Anterior cingulate cortex (tissue), 58 donors: ENCODE measurements at regions not wholly inside any gene's neighbourhood (a gene's known extent, or its start where the extent isn't known, plus 50 kb on each side); places are given as distances from the start of the nearest gene placed in this dataset.

Experiments used
- DNase-seq, 58 donors: peaks; one replicate each; lab custom pipeline; 2025; lab: John Stamatoyannopoulos, UW

DNA sequence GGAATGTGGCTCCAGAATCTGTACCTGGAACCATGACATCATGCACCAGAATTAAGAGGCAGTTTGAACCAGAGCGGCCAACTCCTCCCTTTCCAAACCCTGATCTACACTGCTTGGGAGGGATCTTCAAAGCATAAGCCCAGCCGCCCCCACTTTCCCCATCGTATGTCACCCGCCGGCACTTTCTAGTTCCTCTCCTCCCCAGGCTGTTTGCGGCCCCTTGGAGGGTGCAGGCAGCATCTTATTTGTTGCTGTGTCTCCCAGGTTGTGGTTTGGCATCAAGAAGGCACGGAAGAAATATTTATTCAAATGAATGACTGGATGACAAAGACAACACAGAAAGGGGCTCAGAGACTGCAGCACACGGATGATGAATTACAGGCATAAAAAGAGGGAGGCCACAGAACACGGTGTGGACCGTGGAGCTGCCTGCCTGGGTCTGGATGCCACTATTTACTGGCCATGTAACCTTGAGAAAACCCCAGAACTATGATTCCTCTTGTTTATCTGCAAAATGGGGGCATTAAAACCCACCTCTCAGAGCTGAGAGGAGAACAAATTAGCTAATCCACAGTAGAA is 305.8 kb downstream of the EIPR1 start:
- DNase-seq, result no peak

DNA sequence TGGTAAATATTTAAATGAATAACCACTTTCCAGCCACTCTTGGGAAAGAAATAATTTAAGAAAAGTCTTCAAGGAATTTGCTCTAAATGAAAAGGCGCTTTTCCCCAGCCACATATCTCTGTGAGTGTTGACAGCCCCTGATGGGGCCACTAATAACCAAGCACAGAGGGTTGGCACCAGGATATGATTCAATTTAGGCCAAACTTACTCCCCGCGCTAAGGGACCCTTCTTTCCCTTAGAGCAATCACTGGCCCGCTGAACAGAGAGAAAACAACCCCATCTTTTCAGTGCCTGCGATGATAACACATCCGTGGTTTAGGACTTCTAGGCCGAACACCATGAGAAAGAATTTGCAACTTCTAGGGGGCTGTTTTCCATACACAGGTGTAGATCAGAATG is 310.8 kb downstream of the EIPR1 start:
- DNase-seq, result no peak

DNA sequence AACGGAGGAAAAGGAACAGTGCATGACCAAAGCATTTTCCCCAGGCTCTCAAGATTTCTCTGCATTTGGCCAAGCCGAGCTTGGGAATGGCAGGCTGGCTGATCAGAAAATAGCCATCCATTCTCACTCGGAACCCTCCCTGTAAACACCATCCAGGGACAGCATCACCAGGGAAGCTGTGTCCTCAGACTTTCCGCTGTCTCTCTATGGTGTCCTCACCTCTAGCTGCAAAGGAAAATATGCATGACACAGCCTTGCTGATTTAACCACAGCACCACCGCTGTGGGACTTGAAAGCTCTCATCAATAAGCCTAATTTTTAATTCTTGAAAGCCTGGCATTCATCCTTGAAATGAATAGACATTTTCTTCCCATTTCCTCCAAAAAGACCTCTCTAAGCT is 311.7 kb downstream of the EIPR1 start:
- no peak for DNase-seq

DNA sequence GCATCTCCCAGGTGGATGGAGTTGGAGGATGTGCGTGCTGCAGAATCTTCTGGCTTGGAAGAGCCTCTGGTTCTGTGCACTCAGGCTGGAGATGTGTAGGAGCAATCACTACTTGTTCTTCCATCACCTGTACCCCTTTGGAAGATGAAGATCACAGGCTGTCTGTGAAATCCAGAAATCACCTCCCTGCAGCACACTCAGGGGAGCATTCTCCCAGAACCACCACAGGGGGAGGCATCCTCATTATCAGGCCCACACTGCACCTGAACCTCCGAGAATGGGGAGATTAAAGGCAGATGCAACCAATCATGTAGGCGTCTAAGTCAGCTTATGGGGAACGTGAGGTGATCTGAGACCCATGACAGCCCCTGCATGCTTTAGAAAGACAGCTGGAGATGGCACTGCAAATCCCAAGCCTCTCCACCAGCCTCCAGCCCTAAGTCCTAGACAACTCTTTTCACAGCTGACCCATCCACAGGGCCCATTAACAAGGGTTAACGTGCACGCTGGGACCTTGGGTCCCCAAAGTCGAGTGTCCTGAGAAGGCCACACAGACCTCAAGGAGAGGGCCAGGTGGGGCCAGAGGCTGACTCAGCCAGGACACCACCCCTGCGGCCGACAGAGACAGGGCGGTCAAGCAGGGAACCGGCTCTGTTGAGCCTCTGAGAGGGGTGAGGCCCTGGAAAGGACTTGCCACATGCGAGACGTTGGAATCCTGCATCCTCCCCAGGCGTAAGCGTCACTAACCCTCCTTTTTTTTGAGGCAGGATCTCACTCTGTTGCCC is 314.9 kb downstream of the EIPR1 start:
- DNase-seq, result peak in 1 of 58 donors; percentile 17

DNA sequence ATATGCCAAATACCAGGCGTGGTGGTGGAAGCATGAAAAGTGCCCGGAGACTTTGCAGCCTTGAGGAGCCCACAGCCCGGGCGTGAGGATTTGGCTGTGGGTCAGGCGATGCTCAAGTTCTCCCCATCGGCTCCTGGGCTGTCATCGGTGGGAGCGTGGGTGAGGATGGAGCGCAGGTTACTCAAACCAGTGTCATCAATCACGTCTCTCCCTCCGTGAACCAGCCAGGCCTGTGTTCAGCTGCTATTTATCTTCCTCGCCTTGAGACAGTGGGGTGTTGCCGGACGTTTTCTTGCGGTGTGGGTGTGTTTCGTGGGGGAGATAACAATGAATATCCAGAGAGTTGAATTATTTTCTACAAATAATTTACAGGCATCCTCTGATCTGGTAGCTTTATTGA is 317.6 kb downstream of the EIPR1 start:
- DNase-seq, result no peak

DNA sequence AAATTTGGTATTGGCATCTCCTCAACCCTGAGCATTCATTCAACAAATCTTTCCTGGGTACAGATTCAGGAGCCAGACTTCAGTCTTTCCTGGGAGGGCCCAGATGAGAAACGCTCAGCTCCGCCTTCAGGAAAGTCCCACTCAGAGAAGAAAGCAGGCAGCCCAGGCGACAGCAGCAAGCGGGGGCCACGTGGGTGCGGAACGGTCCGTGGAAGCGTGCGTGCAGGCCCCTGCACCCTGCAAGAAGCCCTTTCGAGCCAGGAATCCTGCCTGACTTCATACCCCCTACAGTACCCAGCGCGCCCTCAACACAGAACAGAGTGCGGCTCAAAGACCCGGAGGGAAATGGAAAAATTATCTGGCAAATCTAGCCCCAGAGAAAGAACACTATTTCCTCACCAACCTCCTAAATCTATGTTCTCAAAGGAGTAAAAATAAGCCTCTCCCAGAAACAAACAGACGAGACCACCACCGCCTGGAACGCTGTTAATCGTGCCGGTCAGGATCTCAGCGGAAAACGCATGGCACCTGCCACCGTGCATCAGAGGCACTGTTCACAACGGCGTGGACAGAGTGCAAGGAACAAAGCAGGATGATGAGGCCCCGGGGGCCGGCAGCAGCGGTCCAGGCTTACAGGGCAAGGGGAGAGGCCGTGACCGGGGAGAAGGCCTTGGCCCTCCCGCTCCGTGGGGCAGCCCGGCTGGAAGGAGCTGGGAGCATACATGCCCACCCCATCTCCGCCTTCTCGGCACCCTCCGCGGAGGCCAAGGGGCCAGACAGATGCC is 318.3 kb downstream of the EIPR1 start:
- DNase-seq, result no peak

DNA sequence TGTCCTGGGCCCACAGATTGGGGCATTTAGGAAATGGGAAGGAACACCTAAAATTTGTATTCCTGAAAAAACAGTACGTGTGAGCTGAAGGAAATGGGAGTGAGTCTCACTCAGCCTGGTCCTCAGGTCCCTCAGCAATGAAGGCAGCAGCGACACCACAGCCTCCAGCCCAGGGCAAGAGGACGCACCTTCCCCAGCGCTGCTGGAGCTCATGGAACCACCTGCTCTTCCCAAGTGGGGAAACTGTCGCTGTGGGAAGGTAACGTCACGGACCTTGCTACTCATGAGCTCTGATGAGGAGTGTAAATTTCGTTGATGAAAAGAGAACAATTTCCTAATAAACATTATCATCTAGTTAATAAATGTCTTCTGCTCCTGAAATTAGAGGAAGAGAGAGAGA is 323.6 kb downstream of the EIPR1 start:
- DNase-seq, result no peak

DNA sequence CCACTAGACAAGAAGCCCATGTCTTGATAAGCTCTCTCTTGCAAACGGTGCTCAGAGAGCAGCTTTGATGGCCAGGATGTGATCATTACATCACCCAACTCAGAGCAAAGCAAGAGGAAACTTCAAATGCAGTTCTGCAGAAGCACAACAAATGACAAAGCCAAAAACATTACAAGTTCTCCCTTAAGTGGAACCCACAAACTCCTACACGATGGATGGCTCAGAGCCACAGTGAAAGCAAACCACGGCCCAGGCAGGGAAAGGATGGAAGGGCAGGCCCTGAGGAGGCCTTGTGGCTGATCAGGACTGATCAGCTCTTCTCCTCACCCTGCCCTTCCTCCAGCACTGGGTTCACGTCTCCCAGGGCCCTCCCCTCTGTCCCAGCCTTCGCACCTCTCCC is 326.4 kb downstream of the EIPR1 start:
- DNase-seq, result peak in 1 of 58 donors; percentile 10

DNA sequence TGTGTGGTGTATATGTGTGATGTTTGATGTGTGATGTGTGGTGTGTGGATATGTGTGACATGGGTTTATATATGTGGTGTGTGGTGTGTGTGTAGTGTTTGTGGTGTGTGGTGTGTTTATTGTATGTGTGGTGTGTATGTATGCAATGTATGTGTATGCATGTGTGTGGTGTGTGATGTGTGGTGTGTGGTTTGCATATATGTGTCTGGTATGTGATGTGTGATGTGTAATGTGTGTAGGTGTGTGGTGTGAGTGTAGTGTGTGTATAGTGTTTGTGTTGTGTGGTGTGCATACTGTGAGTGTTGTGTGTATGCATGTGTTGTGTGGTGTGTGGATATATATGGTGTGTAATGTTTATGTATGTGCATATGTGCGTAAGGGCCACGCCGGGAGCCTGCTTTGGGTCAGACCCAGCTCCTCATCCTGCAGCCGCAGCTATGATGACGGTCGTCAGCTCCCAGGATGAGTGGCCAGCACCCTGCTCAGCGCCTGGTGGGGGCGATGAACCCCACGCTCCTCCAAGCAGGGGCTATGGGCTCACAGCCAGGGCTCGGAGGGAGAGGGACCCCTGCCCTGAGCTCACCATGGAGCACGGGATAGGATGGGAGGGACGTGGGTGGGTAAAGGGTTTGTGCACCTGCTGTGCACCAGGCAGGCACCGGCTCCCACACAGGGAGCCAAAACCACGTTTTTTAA is 331.3 kb downstream of the EIPR1 start:
- DNase-seq, result no peak

DNA sequence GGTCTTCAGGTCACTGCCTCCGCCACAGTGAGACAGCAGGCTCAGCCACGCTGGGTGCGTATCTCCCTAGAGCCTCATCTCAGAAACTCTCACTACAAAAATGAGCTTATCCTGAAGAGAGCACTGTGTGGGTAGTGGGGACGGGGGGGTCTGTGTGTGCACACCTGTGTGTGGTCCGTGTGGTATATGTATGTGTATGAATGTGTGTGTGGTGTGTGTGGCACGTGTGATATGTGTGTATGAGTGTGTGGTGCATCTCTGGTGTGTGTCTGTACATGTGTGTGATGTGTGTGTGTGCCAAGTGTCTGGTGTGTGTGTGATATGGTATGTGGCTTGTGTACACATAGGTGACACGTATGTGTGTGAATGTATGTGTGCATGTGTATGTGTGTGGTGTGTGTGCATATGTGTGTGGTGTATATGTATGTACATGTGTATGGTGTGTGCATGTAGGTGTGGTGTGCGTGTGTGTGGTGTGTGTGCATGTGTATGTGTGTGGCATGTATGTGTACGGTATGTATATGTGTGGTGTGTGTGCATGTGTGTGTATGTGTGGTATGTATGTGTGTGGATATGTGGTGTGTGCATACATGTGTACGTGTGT is 332.2 kb downstream of the EIPR1 start:
- DNase-seq, result no peak

DNA sequence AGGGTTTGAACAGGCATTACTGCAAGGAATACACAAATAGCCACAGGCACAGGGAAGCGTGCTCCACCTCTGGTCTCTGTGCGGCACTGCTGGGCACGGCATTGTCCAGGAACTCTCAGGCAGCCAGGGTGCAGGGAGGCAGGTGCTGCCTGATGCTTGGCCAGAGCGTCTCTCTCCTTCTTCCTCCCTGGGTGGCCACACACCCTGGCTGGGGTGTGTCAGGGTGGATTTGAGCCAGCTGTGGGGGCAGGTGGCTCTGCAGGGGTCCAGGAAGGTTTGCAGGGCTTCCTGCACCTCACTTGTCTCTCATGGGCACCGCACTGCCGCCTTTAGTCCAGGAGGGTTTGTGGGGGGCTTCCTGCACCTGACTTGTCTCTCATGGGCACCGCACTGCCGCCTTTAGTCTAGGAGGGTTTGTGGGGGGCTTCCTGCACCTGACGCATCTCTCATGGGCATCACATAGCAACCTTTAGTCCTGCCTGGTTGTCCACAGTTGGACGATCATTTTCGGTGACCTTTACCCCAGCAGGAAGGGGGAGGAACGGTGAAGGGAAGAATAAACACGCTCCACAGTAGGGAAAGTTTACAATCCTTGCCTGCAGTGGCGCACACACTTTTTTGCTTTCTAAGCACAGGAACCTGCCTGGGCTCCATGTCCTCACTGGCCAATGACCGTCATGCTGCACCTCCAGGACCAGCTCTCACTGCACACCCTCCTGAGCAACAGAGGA is 332.9 kb downstream of the EIPR1 start:
- DNase-seq, result no peak

DNA sequence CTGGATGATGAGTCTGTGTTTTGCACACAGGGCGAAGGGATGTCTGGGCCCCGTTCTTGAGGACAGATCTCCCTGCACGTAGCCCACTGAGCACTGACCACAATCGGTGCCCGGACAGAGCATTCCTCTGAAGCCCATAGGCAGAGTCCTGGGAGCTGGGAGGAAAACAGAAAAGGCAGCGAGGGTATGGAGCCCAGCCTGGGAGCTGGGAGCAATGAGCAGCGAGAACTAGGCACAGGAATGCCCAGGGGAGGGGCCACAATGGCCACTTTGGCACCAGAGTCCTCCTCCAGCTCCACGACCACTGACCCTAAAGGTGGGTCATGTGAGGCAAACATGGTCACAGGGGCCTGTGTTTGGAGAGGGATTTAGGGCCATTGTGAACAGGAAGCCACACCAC is 333.9 kb downstream of the EIPR1 start:
- DNase-seq, result no peak

DNA sequence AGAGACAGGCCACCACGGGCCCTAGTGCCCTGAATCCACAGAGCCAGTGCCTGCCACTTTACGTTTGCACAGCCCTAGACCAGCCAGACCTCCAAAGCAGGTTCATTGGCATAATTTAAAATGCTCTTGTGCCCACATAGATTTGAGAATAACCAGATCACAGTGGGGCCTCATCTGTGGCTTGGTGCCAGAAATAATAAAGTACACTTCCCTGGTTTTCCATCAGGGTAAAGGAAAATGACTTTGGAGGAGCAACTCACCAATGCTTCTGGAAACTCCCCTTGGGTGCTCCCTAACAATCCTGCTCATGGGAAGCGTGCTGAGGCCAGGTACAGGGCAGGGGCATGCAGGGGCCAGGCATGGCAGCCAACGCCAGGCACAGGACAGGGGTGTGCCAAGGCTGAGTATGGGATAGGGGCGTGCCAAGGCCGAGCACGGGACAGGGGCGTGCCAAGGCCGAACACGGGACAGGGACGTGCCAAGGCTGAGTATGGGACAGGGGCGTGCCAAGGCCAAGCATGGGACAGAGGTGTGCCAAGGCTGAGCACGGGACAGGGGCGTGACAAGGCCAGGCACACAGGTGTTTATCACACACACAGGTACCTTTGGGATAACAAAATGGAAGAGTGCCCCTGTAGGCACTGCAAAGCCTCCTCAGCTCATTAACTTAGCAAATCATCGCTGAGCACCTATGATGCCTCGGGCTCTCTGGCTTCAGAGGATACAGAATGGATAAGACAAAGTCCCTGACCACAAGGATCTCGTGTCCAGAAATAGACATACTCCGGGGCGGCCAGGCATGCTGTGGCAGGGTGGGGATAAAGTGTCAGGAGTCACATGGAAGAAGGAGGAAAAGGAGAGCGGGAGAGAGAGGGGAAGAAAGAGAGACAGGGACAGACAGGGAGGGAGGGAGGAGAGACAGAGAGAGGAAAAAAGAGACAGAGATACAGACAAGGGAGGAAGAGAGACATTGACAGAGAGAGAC is 334.7 kb downstream of the EIPR1 start:
- DNase-seq, result no peak

DNA sequence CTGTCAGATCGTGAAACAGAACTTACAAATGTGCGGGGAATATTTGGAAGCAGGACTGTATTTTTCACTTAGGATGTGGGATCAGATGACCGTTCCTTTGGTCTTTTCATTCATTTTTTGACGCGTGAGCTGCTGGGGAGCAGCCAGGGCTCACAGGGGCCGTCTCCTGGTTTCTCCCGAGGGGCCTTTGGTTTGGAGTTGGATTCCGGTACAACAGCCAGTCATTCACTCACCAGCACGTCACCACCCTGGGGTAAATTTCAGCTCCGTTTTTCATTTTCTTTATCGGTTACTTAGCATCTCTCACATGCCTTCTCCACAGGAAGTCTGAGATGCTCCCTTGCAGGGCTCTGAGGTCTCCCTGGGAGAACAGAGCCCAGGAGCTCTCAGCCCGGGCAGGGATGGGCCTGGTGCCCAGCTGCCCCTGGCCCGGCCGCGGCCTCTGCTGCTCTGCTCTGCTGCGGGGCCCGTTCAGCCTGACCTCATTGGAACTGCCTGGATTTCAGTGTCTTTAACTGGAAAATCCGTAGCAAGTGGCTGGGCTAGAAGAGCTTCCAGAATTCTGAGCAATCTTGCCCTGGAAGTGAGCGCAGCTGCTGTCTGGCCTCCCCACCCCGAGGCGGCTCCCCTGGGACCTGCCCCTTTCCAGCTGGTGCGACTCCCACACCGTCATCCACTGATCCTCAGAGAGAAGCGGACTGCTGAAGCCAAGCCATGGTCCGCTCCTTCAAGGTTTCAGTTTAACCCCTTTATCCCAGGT is 335.6 kb downstream of the EIPR1 start:
- peak in 2 of 58 donors; percentile 18 to 27 for DNase-seq

DNA sequence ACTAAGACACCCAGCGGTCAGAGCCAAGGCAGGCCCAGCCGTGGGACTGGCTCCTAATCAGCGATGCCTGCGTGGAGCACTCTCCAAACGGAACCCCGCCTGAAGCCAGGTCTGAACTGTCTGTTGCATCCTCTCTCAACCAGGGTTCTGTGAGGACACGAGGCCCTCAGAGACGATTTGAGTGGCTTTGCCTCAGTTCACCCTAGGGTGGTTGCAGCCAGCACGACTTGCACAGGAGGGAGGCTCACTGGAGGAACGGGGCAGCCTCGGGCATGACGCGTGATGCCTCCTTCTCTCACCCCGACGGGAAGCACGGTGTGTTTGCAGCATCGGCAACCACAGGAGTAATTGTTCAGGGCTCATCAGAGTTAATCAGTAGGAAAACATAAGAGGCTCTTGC is 336.4 kb downstream of the EIPR1 start:
- DNase-seq, result no peak

DNA sequence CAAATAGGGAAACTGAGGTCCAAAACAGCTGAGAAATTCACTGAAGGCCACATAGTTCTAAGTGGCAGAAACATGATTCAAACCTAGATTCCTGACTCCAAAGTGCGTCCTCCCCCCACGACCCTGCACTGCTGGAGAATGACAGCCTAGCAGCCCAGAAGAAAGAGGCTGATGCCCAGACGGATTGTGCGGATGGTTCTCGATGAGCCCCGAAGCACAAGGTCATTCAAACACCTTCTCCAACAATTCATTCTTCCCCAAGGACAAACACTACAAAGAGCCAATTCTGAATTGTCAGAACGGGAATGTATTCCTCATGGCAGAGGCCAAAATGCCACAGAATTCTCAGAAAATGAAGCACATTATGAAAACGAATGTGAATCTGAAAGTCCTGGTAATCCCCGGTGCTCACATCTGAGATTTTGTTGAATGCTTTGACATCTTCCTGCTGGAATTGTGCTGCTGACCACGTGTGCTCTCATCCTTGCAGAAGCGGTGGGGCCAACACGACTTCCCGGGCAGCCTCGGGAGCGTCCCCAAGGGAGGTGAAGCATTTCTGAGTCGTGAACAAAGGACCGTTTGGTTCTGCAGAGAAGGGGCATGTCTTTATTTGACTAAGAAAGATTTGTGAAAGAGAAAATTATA is 337.0 kb downstream of the EIPR1 start:
- DNase-seq, result no peak

DNA sequence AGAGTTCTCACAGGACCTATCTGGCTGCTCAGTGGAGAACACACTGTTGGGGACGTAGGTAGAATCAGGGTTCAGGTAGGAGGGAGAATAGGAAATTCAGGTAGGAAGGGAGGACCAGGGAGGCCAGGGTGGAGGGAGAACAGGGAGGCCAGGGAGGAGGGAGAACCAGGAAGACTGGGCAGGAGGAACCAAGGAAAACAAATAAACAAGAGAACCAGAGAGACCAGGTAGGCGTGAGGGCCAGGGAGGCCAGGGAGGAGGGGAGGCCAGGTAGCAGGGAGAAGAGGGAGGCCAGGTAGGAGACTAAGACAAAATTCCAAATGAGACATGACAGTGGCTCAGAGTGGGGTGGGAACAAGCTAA is 337.6 kb downstream of the EIPR1 start:
- no peak for DNase-seq
